Loucy (cell line): ENCODE measurements at regions not wholly inside any gene's neighbourhood (a gene's known extent, or its start where the extent isn't known, plus 50 kb on each side); places are given as distances from the start of the nearest gene placed in this dataset.
A peak's percentile ranks its signal among the peaks of the same experiment; 100 is the strongest.

ENCODE experiments used
- H2AFZ ChIP-seq: fragments of 200-600 bp; sonication (generic); 2 replicates; pipeline ENCODE4 v1.6.0; 2016; ENCODE audit warnings: antibody characterized with exemption, mild to moderate bottlenecking, low read length, moderate library complexity
- H3F3A ChIP-seq: fragments of 200-600 bp; 2 replicates; pipeline ENCODE4 v1.6.0; 2016; ENCODE audit warnings: antibody characterized with exemption, low read depth, mild to moderate bottlenecking
- H3K27me3 ChIP-seq: fragments of 200-600 bp; sonication (generic); 2 replicates; pipeline ENCODE4 v1.6.1; 2014; ENCODE audit warnings: low read length, mild to moderate bottlenecking; ENCODE audit not compliant: insufficient read depth, poor library complexity, severe bottlenecking
- H3K36me3 ChIP-seq: fragments of 200-600 bp; sonication (generic); 2 replicates; pipeline ENCODE4 v1.6.1; 2016; ENCODE audit warnings: low read length; ENCODE audit not compliant: insufficient read depth
- H3K4me1 ChIP-seq: fragments of 200-600 bp; sonication (generic); 2 replicates; pipeline ENCODE4 v1.5.1; 2014; ENCODE audit warnings: low read length, mild to moderate bottlenecking; ENCODE audit not compliant: insufficient read depth, poor library complexity, severe bottlenecking
- H3K4me2 ChIP-seq: fragments of 200-600 bp; sonication (generic); 2 replicates; pipeline ENCODE4 v1.6.0; 2014; ENCODE audit warnings: antibody characterized with exemption, low read length, low read depth, mild to moderate bottlenecking; ENCODE audit not compliant: poor library complexity, severe bottlenecking
- H3K4me3 ChIP-seq: fragments of 200-600 bp; sonication (generic); 2 replicates; pipeline ENCODE4 v1.5.1; 2014; ENCODE audit warnings: low read length, mild to moderate bottlenecking, mixed read lengths; ENCODE audit not compliant: poor library complexity, severe bottlenecking
- H3K79me2 ChIP-seq: fragments of 200-600 bp; sonication (generic); 2 replicates; pipeline ENCODE4 v1.6.1; 2014; ENCODE audit warnings: low read length; ENCODE audit not compliant: insufficient read depth
- H3K9ac ChIP-seq: fragments of 200-600 bp; sonication (generic); 2 replicates; pipeline ENCODE4 v1.6.0; 2014; ENCODE audit warnings: mild to moderate bottlenecking, low read depth, low read length, moderate library complexity; ENCODE audit not compliant: poor library complexity, severe bottlenecking
- H3K9me2 ChIP-seq: fragments of 200-600 bp; sonication (generic); replicated peaks from 2 replicates; pipeline ENCODE4 v1.6.1; 2016; ENCODE audit warnings: low read depth, low read length, mixed read lengths
- H3K9me3 ChIP-seq: fragments of 200-600 bp; sonication (generic); 2 replicates; pipeline ENCODE4 v1.6.1; 2014; ENCODE audit warnings: mild to moderate bottlenecking, antibody characterized with exemption, low read length, low read depth; ENCODE audit not compliant: insufficient read depth
- H4K20me1 ChIP-seq: fragments of 200-600 bp; sonication (generic); 2 replicates; pipeline ENCODE4 v1.6.0; 2014; ENCODE audit warnings: antibody characterized with exemption, low read length, mild to moderate bottlenecking; ENCODE audit not compliant: insufficient read depth, poor library complexity, severe bottlenecking
- CTCF ChIP-seq: fragments of 200-600 bp; sonication (generic); conservative IDR thresholded peaks from 2 replicates; pipeline ENCODE4 v1.5.1; 2014; ENCODE audit warnings: mild to moderate bottlenecking, antibody characterized with exemption, low read length
- EZH2phosphoT487 ChIP-seq: fragments of 200-600 bp; IDR thresholded peaks from 2 replicates; pipeline ENCODE4 v1.6.1; 2018; ENCODE audit warnings: antibody characterized with exemption, mild to moderate bottlenecking, moderate library complexity, borderline replicate concordance

GRCh38 chr9:105023788-105024187, 95.8 kb upstream of the ABCA1 start:
- Histone ChIP-seq H3K9me3 (no peaks in the 10 kb centered on the region), H3K79me2 (no peaks in the 10 kb centered on the region), H3K9ac (no peak overlapping the region), H3K4me1 (no peaks in the 10 kb centered on the region), H3K9me2 (no peaks in the 10 kb centered on the region), H4K20me1 (no peaks in the 10 kb centered on the region), H3K4me3 (no peak overlapping the region), H3K36me3 (no peaks in the 10 kb centered on the region), H3F3A (no peaks in the 10 kb centered on the region), H3K4me2 (no peak overlapping the region), H2AFZ (no peak overlapping the region), H3K27me3 (no peaks in the 10 kb centered on the region)
- TF ChIP-seq EZH2phosphoT487 (no peak), CTCF (no peak)

- Histone ChIP-seq H3K9me2 (no peaks in the 10 kb centered on the region), H3K4me2 (no peak overlapping the region), H3K9me3 (no peaks in the 10 kb centered on the region), H3K27me3 (no peaks in the 10 kb centered on the region), H3K9ac (no peak overlapping the region), H3K36me3 (no peaks in the 10 kb centered on the region), H4K20me1 (no peaks in the 10 kb centered on the region), H3K4me3 (no peak overlapping the region), H2AFZ (no peak overlapping the region), H3K79me2 (no peaks in the 10 kb centered on the region), H3K4me1 (no peaks in the 10 kb centered on the region), H3F3A (no peaks in the 10 kb centered on the region)
- TF ChIP-seq EZH2phosphoT487 (no peak), CTCF (no peak)
These were observed 96.6 kb upstream of the ABCA1 start for GRCh38 chr9:105024529-105024928.

GRCh38 chr9:105026451-105026850, 98.5 kb upstream of the ABCA1 start:
- Histone ChIP-seq H3K9me2 (no peaks in the 10 kb centered on the region), H3K27me3 (no peaks in the 10 kb centered on the region), H3K79me2 (no peaks in the 10 kb centered on the region), H3K4me2 (no peak overlapping the region), H3K4me3 (no peak overlapping the region), H4K20me1 (no peaks in the 10 kb centered on the region), H3K9ac (no peak overlapping the region), H3F3A (no peaks in the 10 kb centered on the region), H3K36me3 (no peaks in the 10 kb centered on the region), H3K4me1 (no peaks in the 10 kb centered on the region), H3K9me3 (no peaks in the 10 kb centered on the region), H2AFZ (peak overlapping the region; percentile 51; the same call in 1 of the 2 replicates)
- no peak for TF ChIP-seq CTCF
